Sigmoid colon (tissue), 6 donors: ENCODE measurements at regions not wholly inside any gene's neighbourhood (a gene's known extent, or its start where the extent isn't known, plus 50 kb on each side); places are given as distances from the start of the nearest gene placed in this dataset.

ENCODE experiments used
- DNase-seq: peaks from one replicate; pipeline ENCODE4 v3.0.0-alpha.2; 2019
- H3K27ac ChIP-seq, 4 donors: fragments of 200-600 bp; sonication (generic); one replicate each; pipeline ENCODE4 v1.5.1; 2016 to 2019; ENCODE audit warnings: mild to moderate bottlenecking in 1 of 4
- H3K27me3 ChIP-seq, 3 donors: fragments of 200-600 bp; sonication (generic); one replicate each; pipeline ENCODE4 v1.5.1; 2019; ENCODE audit warnings: mild to moderate bottlenecking in 1 of 3
- H3K36me3 ChIP-seq, 4 donors: fragments of 200-600 bp; sonication (generic); one replicate each; pipeline ENCODE4 v1.5.1; 2016 to 2019
- H3K4me1 ChIP-seq, 4 donors: fragments of 200-600 bp; sonication (generic); one replicate each; pipeline ENCODE4 v1.5.1; 2017 to 2019
- H3K4me3 ChIP-seq, 4 donors: fragments of 200-600 bp; sonication (generic); one replicate each; pipeline ENCODE4 v1.5.1; 2017 to 2019; ENCODE audit warnings: mild to moderate bottlenecking in 2 of 4, moderate library complexity in 1 of 4
- H3K9me3 ChIP-seq, 4 donors: fragments of 200-600 bp in 3 of 4; sonication (generic) in 3 of 4; one replicate each; pipeline versions ENCODE4 v1.5.1 to v1.6.1; 2013 to 2019
- CTCF ChIP-seq, 4 experiments: fragments of 450-650 bp in 3 of 4; fragments of 200-600 bp in 1 of 4; IDR thresholded peaks; one replicate each; pipeline ENCODE4 v1.5.1; 2016 to 2019; ENCODE audit warnings: antibody characterized with exemption in 4 of 4, mild to moderate bottlenecking in 3 of 4, moderate library complexity in 2 of 4
- EP300 ChIP-seq, 4 donors: sonication (generic); formaldehyde crosslinking; IDR thresholded peaks; one replicate each; pipeline ENCODE4 v1.6.1; 2017; ENCODE audit warnings: antibody characterized with exemption in 4 of 4
- POLR2A ChIP-seq, 2 donors: fragments of 450-650 bp; IDR thresholded peaks; one replicate each; pipeline ENCODE4 v1.6.1; 2016; ENCODE audit warnings: antibody characterized with exemption in 2 of 2, mild to moderate bottlenecking in 2 of 2, moderate library complexity in 2 of 2
- POLR2AphosphoS5 ChIP-seq, 4 donors: sonication (generic); formaldehyde crosslinking; IDR thresholded peaks; one replicate each; pipeline ENCODE4 v1.6.1; 2017; ENCODE audit warnings: antibody characterized with exemption in 4 of 4
- WGBS, 2 donors: extraction: QIAGEN DNeasy Blood & Tissue Kit; methylation state at CpG; one replicate each; pipeline ENCODE4 v1.1.7; 2013; 5-methylcytosine and 5-hydroxymethylcytosine counted together
- intact Hi-C: fragments of 100-400 bp; cut with DNase I; formaldehyde crosslinking; loops from one replicate; pipeline ENCODE4 v1.15.1; 2023
- donor health status: healthy with polysubstance abuse.
- donor health status: healthy.

DNA sequence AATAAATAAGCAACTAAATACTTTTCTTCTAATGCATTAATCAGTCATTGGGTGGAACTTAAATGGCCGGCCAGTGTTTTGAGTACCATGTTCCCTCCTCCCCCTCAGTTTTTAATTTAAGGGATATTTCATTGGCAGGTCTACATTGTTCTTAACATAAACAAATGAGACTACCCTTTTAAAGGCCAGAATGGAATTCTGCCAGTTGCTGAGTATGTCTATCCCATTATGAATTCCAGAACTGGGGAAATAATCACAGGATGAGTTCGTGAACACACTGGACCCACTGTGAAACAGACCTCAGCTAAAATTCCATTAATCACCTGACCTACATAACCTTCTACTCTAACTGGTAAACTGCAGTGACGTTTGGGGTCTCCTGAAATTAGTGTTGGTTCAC lies 305.5 kb upstream of the PKN2 start:
- H3K4me1 ChIP-seq: no peaks in the 10 kb centered on the region
- intact Hi-C loops: no loop called here
- WGBS, 2 donors: 77 to 81% methylated on average over 3 of the region's 3 CpGs
- DNase-seq: no peak
- no peak overlapping the region for H3K4me3 ChIP-seq
- H3K36me3 ChIP-seq: no peaks in the 10 kb centered on the region
- TF ChIP-seq POLR2AphosphoS5 (IDR thresholded peaks at IDR 0.05) (no peak), POLR2A (IDR thresholded peaks at IDR 0.05) (no peak), EP300 (IDR thresholded peaks at IDR 0.05) (no peak), CTCF (IDR thresholded peaks at IDR 0.05) (no peak)
- no peak overlapping the region for H3K27ac ChIP-seq
- no peaks in the 10 kb centered on the region for H3K27me3 ChIP-seq
- no peaks in the 10 kb centered on the region for H3K9me3 ChIP-seq

DNA sequence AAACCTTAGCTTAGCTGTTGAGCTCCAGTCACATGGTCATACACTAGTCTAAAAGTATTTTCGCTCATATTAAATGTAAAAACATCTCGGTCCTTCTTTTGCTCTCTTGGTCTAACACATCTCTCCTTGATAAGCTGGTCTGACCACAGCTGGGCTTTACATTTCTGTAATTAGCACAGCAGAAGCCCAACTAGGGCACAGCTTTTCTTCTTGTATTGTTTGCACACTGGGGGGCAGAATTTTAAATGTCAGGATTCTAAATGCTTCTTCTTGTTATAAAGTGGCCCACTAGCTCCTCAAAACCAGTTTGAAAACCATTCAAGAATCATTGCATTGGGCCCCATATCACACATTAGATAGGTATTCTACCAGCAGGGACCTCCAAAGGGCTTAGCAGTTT lies 289.1 kb upstream of the PKN2 start:
- WGBS, 2 donors: 70 to 80% methylated on average over 2 of the region's 2 CpGs
- Histone ChIP-seq H3K4me3 (no peak overlapping the region), H3K27ac (no peak overlapping the region), H3K36me3 (no peaks in the 10 kb centered on the region), H3K9me3 (no peaks in the 10 kb centered on the region), H3K27me3 (no peaks in the 10 kb centered on the region), H3K4me1 (no peaks in the 10 kb centered on the region)
- intact Hi-C loops: no loop called here
- no peak for DNase-seq
- TF ChIP-seq EP300 (IDR thresholded peaks at IDR 0.05) (no peak), POLR2A (IDR thresholded peaks at IDR 0.05) (no peak), CTCF (IDR thresholded peaks at IDR 0.05) (no peak), POLR2AphosphoS5 (IDR thresholded peaks at IDR 0.05) (no peak)

GRCh38 chr1:88398338-88398737 lies 285.7 kb upstream of the PKN2 start:
- H3K27me3 ChIP-seq: no peaks in the 10 kb centered on the region
- DNase-seq: no peak
- H3K4me3 ChIP-seq: no peak overlapping the region
- no peaks in the 10 kb centered on the region for H3K36me3 ChIP-seq
- H3K4me1 ChIP-seq: no peaks in the 10 kb centered on the region
- no peaks in the 10 kb centered on the region for H3K9me3 ChIP-seq
- no peak for TF ChIP-seq POLR2AphosphoS5 (IDR thresholded peaks at IDR 0.05)
- TF ChIP-seq CTCF (IDR thresholded peaks at IDR 0.05): no peak
- no peak for TF ChIP-seq POLR2A (IDR thresholded peaks at IDR 0.05)
- TF ChIP-seq EP300 (IDR thresholded peaks at IDR 0.05): no peak
- H3K27ac ChIP-seq: no peak overlapping the region
- intact Hi-C loops: no loop called here

DNA sequence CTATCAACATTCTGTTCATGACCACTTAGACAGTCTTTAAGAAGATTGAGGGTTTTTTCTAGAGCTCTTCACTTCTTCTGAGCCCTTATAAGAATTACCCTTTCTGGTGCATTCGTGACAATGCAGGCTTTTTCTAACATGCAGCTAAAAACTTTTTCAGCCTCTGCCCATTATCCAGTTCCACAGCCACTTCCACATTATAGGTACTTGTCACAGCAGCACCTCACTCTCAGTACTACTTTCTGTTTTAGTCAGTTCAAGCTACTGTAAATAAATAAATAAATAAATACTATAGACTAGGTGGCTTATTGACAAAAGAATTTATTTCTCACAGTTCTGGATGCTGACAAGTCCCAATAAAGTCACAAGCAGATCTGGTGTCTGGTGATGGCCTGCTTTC lies 284.4 kb upstream of the PKN2 start:
- no peak for DNase-seq
- intact Hi-C loops: no loop called here
- Histone ChIP-seq H3K36me3 (no peaks in the 10 kb centered on the region), H3K4me3 (no peak overlapping the region), H3K9me3 (no peaks in the 10 kb centered on the region), H3K4me1 (no peaks in the 10 kb centered on the region), H3K27ac (no peak overlapping the region), H3K27me3 (no peaks in the 10 kb centered on the region)
- 81 to 85% methylated on average over 1 of the region's 1 CpG for WGBS, 2 donors
- TF ChIP-seq POLR2A (IDR thresholded peaks at IDR 0.05) (no peak), CTCF (IDR thresholded peaks at IDR 0.05) (no peak), EP300 (IDR thresholded peaks at IDR 0.05) (no peak), POLR2AphosphoS5 (IDR thresholded peaks at IDR 0.05) (no peak)

- TF ChIP-seq CTCF (IDR thresholded peaks at IDR 0.05) (no peak), EP300 (IDR thresholded peaks at IDR 0.05) (no peak), POLR2A (IDR thresholded peaks at IDR 0.05) (no peak), POLR2AphosphoS5 (IDR thresholded peaks at IDR 0.05) (no peak)
- no peaks in the 10 kb centered on the region for H3K4me1 ChIP-seq
- no peak overlapping the region for H3K27ac ChIP-seq
- H3K36me3 ChIP-seq: no peaks in the 10 kb centered on the region
- intact Hi-C loops: no loop called here
- H3K4me3 ChIP-seq: no peak overlapping the region
- WGBS, 2 donors: 63 to 65% methylated on average over 1 of the region's 1 CpG
- no peaks in the 10 kb centered on the region for H3K27me3 ChIP-seq
- no peak for DNase-seq
- no peaks in the 10 kb centered on the region for H3K9me3 ChIP-seq
These were observed 282.8 kb upstream of the PKN2 start for GRCh38 chr1:88401313-88401712.
